HG02759 (cell line): ENCODE measurements at regions not wholly inside any gene's neighbourhood (a gene's known extent, or its start where the extent isn't known, plus 50 kb on each side); places are given as distances from the start of the nearest gene placed in this dataset.

Experiments used
- ATAC-seq: cut with Tn5 transposase; IDR thresholded peaks from one replicate; pipeline ENCODE4 v1.9.1; 2021; ENCODE audit warnings: mild to moderate bottlenecking, moderate library complexity; ENCODE audit not compliant: unreplicated experiment

DNA sequence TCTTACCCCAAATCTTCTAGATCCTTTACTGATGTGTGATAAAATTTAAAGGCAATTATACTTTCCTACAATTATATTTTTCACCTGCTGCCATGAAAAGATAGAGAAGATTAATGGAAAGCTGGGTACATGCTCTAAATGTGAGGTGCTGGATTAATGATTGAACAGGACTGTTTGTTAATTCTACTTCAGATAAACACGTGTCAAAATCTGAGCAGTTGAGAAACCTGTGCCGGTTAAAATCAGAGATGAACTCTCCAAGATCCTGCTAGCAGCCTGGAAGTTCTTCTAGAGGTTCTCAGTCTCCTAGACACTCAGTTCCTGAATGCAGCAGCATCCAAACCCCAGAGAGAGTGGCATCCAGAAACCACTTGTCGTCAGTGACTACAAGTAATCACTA lies 69.2 kb downstream of the INHBA start:
- no peak for ATAC-seq

DNA sequence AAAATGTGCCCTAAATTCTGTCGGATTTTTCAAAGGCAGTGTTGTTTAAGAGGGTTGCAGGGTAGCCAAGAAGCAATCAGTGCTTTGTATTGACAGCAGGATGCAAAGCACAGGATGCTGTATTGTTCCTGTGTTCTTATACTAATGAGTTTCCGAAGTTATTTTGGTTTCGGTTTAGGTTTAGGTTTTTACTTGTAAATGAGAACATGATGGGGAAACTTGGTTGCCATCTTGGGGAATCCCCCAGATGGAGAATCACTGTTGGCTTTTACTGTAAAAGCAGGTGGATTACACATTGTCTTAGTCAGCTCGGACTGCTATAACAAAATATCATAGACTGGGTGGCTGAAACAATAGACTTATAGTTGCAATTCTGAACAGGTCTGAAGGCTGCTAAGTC lies 72.1 kb downstream of the INHBA start:
- ATAC-seq: peak; percentile 84

DNA sequence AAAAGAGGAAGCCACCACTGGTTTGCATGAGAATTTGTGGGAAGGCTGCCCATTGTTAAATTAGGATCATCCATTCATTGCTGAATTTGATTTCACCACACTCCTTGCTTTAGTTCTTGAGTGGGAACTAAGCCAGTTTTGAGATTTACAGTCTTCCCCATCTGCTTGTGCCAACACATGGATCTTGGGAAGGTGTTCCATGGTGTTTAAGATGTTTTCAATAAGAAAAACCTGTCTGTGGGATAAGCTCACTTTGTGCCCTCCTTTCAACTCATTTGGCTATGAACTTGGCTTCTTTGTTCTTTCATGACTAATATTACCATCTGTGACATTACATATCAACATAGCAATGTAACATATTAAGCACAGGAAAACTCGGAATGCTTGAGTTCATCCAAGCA lies 73.2 kb downstream of the INHBA start:
- no peak for ATAC-seq

DNA sequence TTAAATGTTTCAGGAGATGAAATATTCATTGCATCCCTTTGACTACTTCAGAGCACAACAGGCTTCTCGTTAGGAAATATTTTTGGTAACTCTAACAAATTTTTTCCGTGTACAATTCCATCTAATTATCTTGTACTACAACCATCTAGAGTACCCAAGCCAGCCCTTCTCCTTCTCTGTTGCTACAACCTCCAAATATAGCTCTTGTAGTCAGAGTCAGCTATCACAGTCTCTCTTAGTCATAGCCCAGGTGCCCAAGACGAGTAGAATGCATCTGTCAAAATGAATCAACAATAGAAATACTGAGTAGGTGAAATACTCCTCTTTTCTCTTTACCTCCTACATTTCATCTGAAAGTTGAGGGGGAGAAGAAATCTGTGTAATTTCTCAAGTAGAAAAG lies 74.0 kb downstream of the INHBA start:
- ATAC-seq: no peak

DNA sequence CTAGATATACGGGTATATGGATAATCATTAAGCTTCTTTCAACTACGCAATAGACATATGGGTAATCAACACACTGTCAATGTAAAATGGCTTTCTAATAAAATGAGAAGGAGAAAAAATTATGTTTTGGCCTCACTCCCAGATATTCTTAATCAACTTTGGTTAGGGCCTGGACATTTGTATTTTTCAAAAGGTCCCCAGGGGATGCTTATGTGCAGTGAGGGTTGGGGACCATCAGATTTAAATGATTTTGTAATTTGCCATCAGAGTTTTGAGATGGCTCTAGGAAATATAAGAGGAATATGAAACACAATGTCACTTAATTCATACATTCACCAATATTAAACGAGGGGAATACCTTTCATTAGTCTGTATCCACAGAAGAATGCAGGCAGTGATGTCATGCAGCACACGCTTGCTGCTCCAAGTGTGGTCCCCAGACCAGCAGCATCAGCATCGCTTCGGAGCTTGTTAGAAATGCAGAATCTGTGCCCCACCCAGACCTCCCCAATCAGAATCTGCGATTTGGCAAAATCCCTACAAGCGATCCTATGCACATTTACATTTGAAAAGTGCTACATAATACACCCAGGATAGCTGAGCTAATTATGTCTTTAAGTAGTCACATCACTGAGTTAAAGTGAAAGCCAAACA lies 75.1 kb downstream of the INHBA start:
- no peak for ATAC-seq

DNA sequence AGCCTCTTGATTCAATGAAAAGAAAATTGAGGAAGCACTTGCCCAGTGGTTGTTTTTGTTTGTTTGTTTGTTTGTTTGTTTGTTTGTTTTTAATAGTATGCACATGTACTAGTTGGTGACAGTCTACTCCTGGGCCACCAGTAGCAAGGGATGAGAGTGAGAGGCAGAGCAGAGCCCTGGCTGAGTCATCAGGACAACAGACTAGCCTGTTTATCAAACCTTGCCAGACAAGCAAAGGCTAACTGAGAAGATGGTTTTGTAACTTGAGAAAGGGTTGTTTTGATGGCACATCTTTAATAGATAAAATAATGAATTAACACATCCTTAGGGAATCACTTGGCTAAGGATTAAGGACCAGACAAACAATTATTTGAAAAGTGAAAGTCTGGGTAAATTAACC lies 78.1 kb downstream of the INHBA start:
- ATAC-seq: no peak

DNA sequence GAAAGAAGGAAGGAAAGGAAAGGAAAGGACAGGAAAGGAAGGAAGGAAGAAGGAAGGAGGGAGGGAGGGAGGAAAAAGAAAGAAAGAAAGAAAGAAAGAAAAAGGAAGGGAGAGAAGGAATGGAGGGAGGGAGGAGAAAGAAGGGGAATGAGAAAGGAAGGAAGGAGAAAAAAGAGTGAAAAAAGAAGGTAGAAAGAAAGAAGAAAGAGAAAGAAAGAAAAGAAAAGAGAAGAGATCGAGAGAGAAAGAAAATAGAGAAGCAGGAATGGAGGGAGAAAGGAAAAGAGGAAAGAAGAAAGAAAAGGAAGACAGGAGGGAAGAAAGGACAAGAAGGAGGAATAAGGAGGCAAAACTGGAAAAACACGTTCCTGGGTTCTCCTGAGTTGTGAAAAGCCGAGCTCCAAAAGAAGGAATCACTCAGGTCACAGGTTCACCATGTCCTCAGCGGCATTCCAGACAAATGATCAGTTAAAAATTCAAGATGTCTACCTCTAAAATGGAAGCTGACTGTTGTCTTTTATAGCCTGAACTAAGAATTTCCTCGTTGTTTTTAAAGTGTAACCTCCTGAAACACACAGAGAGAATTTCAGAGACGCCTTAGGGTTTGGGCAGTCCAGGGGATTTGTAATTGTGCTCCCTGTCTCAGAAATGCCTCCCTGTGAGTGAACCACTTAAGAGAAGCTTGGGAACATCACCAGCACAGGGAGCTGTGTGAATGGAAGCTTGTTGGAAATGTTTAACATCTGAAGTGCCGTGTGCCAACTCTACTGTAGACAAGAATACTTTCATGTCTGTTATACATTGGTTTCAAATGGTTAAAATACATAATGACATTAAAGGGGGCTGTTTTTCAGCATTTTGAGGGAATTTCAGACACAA lies 80.7 kb downstream of the INHBA start:
- no peak for ATAC-seq

DNA sequence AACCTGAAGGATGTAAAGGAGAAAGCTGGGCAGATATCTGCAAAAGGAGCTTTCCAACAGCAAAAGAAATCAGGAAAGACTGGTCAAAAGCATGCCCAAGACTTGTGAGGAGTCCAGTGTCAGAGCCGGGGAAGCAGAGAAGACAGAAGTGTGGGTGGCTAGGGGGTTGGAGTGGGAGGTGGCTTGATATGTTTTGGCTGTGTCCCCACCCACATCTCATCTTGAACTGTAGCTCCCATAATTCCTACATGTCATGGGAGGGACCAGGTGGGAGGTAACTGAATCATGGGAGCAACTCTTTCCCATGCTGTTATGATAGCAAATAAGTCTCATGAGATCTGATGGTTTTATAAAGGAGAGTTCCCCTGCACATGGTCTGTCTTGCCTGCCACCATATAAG lies 84.9 kb downstream of the INHBA start:
- ATAC-seq: no peak

DNA sequence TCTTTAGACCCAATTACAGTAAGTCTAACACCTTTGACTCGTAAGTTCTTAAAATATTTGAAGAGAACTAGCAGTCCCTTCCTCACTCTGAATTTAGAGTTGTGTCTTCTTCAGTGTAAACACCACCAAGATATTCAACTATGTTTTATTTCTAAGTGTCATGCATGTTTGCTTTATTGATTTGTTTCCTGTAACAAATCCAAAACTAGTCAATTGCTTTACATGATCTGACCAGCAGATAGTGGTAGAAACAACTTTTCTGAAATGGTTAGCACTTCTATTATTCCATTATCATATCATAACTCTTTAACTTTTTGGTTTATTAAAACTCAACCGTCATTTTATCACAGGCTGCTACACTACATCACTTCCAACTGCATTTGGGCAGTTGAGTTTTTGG lies 90.1 kb downstream of the INHBA start:
- ATAC-seq: no peak

DNA sequence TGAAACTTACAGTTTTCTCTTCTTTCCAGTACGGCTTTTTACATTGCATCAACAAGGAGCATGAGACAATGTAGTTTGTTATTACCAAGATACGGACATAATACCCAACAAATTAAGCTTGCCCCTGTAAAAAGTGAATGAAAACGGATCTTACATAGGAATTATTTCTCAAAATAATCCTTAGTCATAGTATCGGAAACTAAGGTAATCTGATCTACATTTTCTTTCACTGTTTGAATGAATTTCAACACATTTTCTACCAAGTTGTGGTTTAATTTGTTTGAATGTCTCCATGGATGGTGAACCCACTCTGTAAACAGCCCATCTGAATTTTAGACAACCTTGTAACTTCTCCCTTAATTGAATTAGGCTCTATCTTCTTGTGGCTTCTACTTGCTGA lies 90.5 kb downstream of the INHBA start:
- ATAC-seq: no peak

DNA sequence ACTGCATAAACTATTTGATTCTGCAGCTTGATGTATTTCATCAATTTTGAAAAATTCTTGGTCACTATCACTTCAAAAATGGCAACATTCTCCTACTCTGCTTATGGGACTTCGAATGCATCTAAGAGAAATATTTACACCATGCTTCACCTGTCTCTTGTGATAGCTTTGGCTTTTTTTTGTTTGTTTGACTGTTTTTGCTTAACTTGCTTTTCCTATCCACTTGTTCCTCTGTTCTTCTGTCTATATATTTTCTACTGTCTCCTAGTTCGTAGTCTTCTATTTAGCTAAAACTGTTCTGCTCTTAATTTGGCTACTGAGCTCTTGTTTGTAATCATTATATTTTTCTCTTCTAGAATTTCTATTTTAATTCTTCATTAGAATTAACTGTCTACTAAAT lies 94.4 kb downstream of the INHBA start:
- ATAC-seq: no peak

DNA sequence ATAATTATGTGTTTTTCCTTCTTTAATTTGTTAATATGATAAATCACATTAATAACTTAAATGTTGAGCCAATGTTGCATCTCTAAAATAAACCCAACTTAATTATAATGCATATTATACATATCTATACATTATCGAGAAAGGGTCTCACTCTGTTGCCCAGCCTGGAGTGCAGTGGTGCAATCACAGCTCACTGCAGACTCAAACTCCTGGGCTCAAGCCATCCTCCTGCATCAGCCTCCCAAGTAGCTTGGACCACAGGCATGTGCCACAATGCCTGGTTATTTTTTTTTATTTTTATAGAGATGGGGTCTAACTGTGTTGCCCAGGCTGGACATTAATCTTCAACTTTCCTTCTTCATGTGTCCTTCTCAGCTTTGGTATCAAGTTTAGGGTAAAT lies 98.9 kb downstream of the INHBA start:
- ATAC-seq: no peak

DNA sequence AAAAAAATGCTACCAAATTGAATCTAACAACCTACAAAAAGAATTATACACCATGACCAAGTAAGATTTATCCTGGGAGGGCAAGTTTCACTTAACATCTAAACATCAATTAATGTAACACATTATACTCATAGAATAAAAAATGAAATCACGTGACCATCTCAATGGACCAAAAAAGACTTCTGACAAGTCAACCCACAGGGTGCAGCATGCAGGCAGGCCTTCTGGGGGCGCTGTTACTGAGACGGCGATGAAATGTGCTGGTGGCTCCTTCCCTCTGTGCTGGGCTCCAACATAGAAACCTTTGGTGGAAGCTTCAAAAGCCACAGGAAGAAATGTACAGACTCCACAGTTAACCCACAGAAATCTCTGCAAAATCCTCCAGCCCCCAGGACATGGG lies 103.1 kb downstream of the INHBA start:
- no peak for ATAC-seq

DNA sequence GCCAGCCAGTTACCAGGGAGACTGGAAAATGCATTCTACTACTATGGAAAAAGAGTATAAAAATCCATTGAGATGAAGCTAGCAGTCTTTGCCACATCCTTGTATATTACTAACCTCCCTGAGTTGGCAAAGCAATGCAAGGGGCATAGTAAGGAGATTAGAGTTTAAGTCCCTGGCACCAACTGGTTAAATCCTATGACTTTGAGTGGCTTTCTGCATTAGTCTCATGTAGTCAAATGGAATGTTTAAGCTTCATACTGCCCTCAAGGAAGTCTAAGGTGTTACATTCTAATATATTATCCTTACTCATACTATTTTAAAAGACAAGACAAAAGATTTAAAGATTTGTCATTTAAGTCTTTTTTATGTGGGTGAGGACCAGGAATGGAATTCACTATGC lies 110.1 kb downstream of the INHBA start:
- no peak for ATAC-seq

DNA sequence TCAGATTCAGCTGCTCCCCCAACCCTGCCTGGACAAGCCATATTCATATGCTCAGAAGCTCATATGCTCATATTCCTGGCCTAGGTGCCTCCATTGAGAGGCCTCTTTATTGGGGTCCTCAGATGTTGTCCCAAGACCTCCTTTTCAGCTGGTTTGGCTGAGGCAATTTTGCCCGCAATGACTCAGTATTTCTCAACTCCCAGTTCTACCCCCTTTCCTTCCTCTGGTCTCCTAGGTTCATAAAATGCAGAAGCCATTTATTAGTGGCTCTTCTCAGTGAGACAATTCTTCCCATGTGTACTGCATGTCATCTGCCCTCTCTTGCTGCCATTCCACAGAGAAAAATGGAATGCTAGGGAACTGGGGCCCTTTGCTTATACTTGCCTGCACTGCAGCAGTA lies 110.7 kb downstream of the INHBA start:
- ATAC-seq: no peak

DNA sequence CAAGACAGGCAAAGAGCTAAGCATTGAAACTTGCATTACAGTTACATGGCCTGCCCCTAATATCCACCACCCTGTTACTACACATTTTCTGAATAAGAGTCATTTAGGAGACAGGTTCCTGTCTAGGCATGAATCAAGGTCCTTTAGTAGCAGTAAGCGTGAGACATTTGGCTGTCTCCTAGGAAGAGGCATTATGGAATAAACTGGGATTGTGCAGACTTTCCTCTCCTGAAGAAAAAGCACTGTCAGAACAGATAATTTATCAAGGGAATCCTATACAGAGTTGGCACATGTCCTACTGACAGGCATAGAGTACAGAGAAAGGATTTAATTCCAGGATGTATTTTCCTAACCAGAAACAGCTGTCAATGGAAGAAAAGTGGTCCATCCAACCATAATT lies 111.9 kb downstream of the INHBA start:
- no peak for ATAC-seq

DNA sequence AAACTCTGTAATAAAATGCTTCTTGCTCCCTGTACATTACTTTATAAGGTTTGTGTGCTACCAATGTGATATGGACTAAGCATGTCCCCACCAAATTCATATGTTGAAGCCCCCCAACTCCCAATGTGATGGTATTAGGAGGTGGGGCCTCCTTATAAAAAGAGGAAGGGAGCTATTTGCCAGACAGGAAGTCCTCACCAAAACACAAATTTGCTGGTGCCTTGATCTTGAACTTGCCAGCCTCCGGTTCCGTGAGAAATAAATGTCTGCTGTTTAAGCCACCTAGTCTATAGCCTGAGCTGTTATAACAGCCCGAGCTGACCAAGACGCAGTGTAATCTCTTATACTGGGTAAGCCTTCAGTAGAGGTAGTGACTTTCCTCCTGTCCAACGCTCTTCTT lies 114.5 kb downstream of the INHBA start:
- ATAC-seq: no peak

DNA sequence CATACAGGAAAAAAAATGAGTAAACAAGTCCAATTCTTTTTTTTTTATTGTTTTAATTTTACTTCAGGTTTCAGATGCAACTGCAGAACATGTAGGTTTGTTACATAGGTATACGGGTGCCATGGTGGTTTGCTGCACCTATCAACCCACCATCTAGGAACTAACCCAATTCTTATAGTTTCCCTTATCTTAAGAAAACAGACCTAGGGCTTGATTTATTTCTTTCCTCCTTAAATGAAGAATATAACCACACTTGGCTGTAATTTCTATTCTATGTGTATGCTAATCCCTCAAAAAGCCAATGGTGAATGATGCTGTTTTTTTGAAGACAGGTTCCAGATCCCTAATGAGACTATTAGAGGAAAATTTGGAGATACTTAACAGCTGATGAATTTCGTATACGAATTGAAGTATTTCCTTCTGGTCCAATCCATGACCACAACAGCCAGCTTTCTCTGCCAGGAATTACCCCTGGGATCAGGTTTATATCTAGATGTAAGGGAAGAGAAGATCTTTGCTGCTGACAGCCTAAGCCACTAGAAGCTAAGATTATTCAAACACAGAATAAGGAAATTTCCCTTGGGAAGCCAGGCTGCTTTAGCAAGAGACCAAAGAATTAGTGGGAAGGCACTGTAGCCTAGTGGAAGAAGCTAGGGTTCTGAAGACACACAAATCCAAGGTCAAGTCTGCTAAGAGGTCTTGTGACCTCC lies 115.8 kb downstream of the INHBA start:
- no peak for ATAC-seq

DNA sequence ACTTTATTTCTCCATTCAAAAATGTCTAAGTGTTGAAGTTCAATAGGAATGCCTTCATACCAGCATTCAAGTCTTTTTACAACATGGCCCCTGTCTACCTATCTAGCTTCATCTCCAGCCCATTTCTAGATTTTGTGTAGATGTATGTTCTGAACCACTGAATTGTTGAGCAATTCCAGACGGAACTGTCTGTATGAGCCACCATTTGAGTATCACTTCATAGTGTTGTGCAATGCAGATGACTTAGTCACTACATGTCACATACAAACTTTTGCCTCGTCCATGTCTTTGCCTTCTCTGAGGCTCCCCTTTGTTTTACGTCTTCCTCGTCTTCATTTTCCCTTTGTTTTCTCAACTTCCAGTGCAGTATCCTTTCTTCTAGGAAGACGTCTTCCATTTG lies 118.1 kb downstream of the INHBA start:
- ATAC-seq: no peak

DNA sequence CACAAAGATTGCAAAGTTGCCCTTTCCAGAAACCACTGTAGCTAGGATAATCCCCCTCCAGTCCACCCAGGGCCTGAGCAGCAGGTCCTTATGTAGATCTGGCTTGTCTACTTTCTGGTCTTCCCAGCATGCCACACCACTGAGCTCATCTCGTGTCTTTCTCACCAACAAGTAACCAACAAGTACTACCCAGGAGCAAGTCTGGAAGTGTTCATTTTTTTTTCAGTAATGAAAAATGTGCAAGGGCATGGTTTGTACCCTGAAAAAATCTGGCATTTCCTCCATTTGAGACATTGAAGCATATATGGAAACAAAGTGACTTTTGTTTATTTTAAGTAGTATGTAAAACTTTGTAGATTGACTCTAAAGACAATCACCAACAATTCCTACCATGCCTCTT lies 120.8 kb downstream of the INHBA start:
- no peak for ATAC-seq

DNA sequence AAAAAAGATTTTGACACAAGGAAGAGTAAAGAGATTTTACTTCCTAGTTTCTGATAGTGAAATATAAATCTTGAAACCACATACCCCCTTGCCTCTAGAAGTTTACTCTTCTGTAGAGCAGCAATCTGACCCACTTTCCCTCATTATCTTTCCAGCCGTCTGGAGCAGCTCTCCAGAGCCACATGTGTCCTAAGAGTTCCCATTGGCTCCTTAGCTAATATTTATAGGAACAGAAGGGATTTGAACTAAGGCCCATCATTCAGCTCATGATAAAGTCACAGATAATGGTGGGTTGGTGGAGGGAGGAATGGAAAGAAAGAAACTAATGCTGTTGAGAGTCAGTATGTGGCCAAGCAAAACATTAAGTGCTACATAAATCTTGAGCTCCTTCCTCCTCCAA lies 121.8 kb downstream of the INHBA start:
- ATAC-seq: no peak
